ENCODE measurements at regions not wholly inside any gene's neighbourhood (a gene's known extent, or its start where the extent isn't known, plus 50 kb on each side); places are given as distances from the start of the nearest gene placed in this dataset.
A peak's percentile ranks its signal among the peaks of the same experiment; 100 is the strongest.
"Not testable (repeated sequence)": the region's sequence is repeated elsewhere in the genome, so short reads cannot be mapped to it uniquely, and the experiment has no call there.

DNA sequence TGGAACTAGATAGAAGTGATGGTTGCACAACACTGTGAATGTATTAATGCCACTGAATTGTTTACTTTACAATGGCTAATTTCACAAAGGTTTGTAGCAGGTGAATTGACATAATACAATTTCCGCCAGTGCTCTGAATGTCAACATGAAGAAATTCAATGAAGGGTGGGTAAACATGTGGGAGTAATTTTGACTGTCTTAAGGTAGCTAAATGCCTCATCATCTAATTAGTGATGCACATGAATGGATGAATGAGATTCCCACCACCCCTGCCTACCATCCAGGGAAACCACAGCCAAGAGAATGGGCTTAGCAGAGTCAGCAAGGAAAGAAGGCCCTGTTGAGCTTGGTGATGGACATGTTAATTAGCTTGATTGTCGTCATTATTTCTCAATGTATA, 275.3 kb downstream of the ALDH8A1 start:
- no peak for DNase-seq (ENCODE audit: low read depth)

DNA sequence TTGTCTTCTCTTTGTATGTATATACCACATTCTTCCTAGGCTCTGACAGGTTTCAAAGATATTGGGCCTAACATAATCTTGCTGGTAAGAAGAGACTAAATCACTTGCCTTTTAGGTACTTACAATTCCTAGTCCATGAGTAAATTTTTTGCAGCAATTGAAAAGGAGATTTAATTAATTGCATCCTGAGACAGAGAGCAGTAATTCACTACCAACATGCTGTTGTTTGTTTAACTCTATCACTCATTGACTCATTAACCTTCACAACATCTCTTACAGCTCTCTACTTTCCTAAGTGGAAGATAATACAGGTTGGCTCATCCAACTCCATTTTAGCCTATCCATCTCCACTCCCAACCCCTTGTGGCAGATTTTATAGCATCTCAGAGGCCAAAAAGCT, 280.4 kb downstream of the ALDH8A1 start:
- DNase-seq (ENCODE audit: low read depth), result no peak

DNA sequence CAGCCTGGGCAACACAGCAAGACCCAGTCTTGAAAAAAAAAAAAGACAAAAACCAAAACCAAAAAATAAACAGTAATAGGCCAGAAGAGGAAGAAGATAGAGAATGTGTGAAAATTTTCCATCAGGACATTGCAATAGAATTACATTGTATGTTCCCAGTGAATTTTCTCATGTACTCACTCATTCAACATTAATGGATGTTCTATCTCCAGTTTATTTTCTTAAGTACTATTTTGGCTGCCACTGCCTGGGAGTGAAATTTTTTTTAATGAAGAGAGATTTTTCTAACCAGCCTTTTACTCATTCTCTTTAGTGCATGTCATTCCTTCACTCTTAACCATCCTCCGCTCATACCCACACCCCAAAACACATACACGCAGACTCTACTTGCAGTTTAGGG, 282.8 kb downstream of the ALDH8A1 start:
- no peak for DNase-seq (ENCODE audit: low read depth)

DNA sequence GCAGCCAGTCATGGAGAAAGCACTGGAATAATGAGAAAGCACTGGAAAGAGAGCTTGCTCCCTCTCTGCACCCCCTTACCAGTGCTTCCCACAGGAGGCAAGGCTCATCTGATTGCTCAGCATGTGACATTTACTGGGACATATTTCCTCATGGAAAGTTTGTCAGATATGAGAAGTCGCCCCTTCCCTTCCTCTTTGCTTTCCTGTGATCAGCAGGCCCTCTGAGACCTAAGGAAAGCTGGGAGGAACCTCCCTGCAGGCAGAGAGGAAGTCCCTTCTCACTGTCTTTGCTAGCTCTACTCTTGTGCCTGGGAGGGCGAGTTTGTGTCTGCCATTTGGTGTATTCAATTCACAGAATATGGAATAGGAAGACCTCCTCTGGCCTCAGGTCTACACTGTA, 283.8 kb downstream of the ALDH8A1 start:
- DNase-seq (ENCODE audit: low read depth), result no peak

DNA sequence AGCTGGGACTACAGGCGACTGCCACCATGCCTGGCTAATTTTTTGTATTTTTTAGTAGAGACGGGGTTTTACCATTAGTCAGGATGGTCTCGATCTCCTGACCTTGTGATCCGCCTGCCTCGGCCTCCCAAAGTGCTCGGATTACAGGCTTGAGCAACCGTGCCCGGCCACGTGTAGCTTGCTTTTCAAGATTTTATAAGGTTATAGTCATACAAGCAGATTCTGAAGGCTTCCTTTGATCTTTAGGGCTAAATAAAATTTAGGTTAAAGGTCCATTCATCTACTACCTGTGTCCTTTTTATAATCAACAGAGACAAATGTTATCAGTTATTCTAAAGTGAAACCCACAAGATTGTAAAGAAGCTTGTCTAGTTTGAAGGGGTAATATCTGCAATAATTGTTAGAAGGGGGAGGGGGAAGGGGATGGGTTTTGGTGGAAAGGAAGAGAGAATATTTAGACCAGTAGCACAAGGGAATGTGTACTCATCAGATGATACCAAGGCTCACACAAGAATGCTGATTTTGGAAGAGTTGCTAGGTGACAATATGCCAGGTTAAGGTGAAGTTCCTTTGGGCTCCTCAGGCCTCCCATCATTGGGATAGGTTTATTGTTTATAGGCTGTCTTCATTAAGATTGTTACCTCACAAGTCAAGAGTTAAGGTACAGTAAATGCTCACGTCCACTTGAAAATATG, 284.7 kb downstream of the ALDH8A1 start:
- DNase-seq (ENCODE audit: low read depth), result no peak

DNA sequence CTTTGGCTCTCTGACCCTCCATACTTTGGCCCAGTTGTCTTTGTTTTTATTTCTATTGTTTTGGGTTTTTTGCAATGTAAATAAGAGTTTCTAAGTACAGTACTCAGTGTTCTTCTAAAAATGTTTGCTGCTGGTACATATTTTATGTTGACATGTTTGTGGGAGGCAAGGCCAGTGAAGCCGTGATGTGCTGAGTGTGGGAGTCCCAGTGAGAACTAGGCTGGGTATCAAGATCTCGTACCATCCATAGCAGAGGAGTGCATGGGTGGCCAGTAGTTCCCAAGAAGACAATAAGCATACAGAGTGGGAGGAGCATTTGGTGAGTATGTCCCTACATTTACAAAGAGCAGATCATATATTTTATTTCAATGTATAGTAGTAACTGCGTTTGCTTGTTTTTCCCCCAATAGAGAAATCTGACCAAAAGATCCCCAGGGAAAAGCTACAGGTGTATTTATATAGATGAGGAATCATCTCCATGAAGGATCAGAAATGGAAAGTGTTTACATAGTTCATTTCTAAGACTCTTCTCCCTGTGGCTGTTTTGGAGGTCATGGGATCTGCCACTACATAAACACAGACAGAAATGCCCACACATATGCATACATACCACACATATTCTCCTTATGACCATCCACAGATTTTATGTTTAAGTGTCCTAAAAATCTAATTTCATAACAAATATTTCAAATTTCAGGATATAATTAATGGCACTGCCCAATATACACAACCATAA, 285.9 kb downstream of the ALDH8A1 start:
- DNase-seq (ENCODE audit: low read depth), result no peak

DNA sequence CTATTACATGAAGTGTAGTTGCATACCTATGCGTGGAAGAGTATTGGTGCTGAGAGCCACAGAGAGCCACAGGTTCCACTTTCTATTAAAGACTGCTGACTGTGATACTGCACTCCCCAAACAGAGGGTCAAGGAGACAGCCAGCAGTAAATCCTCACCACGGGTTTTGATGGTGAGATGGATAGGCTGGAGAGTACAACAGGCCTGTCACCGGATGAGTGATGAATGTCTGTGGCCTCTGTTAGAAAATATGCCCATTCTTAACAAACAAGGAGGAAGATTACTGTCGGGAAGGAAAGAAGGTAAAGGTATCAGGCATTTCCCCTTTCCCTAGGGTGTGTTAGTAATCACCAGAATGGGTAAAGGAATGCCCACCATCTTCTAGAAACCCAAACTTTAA, 286.5 kb downstream of the ALDH8A1 start:
- DNase-seq (ENCODE audit: low read depth), result no peak

DNA sequence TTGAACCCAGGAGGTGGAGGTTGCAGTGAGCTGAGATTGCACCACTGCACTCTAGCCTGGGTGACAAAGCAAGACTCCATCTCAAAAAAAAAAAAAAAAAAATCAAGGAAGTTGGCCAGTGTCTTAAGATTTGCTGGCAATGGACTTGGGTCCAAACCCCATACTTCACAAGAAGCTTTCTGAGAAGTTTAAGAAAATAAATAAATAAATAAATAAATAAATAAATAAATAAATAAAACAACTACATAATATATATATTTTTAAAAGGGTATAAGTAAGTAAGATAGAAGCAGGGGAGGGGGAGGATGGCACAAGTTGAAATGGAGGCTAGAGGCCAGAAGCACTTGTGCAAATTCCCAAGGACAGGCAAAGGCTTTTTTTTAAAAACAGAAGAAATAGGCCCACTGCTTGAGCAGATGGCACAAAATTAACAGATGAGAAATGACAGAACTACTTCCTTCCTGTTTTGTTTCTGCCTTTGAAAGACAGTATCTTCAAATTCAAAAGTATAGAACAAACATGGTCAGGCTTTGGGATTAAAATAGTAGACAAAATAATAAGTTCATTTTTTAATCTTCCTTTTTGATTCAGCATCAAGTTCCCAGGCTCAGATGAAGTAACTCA, 287.7 kb downstream of the ALDH8A1 start:
- no peak for DNase-seq (ENCODE audit: low read depth)

DNA sequence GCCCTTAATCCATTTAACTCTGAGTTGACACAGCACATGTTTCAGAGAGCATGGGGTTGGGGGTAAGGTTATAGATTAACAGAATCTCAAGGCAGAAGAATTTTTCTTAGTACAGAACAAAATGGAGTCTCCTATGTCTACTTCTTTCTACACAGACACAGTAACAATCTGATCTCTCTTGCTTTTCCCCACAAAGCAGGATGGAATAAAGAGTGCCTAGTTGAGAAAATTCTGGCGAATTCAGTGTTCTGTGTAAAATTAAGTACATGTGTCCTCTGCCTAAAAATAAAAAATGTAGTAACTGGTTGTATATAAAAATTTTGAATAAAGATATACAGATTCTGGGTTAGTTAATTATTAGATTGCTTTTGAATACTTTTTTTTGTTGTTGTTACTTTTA, 290.0 kb downstream of the ALDH8A1 start:
- DNase-seq (ENCODE audit: low read depth), result not testable (repeated sequence)

DNA sequence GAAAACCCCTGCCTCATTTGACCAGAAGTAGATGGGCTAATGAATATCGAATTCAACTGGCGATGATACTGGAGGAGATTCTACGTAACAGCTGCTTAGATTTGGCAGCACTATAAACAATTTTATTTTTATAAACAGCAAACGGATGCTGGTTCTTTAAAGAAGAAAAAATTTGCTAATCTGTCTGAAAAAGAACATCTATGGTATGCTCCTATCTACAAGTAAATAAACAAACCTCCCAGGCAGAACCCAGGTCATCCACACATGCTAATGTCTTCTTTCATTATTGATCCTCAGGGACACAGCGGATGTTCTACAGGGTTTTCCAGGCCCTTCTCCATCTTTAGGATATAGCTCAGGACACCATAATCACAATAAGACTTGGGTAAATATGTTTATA, 291.3 kb downstream of the ALDH8A1 start:
- DNase-seq (ENCODE audit: low read depth), result no peak

DNA sequence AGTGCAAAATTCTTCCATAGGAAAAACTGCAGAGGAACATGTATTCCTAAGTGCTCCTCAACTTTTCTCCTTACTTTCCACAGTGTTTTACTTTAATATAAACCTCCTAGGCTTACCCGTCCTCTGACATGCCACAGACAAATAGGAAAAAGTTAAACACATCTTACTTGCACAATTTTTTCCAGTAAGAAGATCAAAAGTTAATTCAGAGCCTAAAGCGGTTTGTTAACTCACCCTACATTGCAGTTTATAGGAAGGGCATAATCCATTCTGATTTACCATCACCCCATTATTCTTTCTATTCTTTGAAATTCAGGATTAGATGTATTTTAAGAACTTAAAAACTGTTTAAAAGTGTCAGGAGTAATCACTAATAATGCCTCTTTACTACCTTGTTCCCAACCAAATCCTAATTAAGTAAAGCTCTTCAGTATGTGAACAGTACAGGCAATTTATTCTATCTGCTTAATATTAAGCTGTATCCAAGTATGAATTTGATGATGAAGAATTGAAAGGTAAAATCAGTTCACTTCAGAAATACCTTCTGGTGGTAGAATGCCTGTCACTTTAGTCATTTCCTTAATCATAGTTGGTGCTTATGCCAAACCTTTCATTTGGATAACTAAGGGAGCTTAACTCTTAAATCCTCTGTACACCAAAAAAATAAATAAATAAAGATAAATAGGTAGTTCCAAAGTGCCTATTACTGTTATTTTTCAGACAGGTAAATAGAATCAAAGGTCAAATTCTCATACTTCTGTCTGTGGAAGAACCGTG, 292.0 kb downstream of the ALDH8A1 start:
- no peak for DNase-seq (ENCODE audit: low read depth)

DNA sequence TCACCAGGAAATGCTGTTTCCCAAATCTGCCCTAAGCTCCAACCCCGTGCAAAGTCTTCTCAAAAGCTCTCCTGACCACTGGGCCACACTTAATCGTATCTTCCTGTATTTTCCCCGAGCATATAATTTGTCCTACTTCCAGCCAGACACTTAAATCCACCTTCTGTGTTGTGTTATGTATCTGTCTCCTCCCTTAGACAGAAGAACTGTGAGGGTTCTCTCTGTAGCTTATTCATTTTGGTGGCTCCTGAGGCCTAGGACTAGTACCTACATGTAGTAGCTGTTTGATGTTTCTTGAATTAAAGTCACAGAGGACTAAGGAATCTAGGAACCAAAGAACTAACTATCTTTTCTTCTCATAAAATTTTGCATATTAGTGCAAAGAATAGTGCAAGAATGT, 292.6 kb downstream of the ALDH8A1 start:
- DNase-seq (ENCODE audit: low read depth), result no peak

DNA sequence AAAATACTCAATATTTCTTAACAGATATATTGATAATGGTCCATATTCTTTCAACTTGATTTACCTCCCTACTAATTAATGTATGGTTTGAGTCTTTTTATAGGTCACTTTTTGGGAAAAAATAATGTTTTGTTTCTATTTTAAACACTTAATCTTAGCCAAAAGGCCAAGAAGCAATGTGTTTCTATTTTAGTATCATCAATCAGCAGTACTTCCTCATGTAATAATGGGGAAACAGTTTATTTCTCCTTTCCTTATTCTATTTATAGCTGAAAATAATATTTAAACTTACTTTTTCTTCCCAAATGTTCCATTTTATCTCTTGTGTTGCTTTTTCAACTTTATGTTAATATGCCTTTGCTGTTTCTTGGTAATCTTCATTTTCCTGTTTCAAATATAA, 295.1 kb downstream of the ALDH8A1 start:
- no peak for DNase-seq (ENCODE audit: low read depth)

DNA sequence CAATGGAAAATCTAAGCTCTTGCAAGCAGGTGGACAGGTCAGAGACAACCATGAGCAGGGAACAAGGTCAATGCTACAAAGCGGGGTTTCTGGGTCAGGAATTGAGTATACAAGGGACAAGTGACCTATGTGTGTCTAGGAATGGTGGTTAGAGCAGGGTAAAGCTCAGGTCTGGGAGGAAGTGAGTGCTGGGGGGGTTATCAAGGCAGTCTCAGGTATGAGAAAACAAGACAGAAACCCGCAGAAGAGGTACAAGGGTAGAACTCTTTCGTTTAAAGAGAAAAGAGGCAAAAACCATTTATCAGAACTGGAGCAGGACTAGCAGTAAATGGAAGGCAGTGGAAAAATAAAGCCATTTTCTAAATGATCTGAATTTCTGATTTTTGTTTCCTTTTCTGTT, 298.4 kb downstream of the ALDH8A1 start:
- no peak for DNase-seq (ENCODE audit: low read depth)

DNA sequence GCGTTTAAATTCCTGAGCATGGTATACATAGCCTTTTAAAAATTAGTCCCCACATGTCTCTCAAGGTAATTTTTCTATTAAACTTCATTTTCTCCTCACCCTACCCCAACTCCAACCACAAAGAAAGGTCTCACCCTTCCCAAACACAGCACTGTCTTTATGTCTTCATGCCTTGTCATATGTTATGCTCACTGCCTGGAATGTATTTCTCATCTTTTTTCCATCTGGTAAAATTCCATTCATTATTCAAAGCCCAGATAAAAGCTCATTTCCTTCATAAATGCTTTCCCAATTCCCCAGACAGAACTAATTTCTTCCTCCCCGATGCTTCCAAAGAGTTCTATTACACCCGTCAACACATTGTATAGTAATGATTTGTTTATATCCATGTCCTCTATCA, 302.0 kb downstream of the ALDH8A1 start:
- DNase-seq (ENCODE audit: low read depth), result no peak

DNA sequence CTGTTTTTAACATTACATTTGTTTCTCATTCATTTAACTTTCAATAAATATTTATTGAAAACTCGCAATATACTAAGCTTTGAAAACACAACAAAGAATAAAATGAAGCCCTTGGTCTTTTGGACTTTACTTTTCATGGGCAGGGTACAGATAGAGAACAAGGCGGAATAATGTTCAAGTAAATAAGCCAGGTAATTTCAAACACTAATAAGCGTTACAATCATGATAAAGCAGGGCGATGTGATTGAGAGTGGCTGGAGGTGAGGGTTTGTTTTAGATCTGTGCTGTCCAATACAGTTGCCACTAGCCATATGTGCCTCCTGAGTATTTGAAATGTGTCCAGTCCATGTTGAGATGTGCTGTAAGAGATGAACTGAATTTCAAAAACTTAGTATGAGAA, 307.1 kb downstream of the ALDH8A1 start:
- no peak for DNase-seq (ENCODE audit: low read depth)

DNA sequence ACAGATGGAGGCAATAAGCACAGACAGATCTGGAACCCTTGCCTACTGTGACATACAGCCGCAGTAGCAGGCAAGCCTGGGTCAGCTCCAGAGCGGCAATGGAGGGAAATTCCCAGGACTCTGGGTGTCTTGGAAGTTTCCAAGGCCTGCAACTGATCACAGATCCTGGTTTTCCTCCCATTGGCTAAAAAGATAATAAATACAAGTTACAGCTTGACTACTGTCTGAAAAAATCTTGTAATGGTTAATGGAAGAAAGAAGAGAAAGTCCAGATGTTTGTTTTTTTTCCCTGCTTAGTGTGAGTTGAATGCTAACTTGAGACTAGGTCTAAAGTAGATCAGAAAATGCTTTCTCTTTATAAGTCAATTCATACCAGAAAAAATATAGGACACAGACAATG, 307.6 kb downstream of the ALDH8A1 start:
- no peak for DNase-seq (ENCODE audit: low read depth)

DNA sequence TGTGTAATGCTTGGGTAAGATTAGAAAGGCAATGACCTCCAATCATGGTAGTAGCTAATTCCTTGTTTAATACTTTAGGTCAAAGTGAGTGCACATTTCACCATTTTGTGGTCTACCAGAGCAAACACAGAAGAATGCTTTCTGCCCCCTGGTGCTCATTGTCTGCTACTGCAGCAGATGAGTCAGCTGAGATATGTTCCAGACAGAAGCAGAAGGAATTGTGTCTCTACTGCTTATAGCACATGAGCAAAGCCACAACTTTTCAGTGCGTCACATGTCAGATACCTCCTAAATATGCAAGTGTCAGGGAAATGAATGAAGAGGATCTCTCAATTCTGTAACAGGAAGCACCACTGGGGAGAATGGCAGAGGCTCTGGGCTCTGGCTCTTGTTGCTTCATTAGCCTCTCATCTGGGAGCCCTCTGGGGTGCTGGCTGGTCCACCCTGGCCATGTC, 308.9 kb downstream of the ALDH8A1 start:
- DNase-seq (ENCODE audit: low read depth), result peak; percentile 91

DNA sequence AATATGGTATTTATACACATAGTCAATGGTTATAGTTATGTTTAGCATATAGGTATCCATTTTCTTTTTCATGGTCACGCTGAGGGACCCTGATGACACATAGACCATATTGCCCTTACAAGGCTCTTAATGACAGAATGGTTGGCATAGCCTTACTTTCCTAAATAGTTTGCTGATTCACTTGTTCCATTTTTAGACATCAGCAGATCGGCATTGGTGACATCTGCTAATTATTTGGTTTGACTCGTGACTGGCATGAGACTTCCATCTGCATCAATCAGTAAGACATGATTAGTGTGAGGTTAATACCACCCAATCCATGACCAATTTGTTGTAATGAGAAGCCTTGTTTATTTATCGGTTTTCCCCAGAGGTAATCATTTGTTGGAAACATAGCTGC, 309.7 kb downstream of the ALDH8A1 start:
- no peak for DNase-seq (ENCODE audit: low read depth)

DNA sequence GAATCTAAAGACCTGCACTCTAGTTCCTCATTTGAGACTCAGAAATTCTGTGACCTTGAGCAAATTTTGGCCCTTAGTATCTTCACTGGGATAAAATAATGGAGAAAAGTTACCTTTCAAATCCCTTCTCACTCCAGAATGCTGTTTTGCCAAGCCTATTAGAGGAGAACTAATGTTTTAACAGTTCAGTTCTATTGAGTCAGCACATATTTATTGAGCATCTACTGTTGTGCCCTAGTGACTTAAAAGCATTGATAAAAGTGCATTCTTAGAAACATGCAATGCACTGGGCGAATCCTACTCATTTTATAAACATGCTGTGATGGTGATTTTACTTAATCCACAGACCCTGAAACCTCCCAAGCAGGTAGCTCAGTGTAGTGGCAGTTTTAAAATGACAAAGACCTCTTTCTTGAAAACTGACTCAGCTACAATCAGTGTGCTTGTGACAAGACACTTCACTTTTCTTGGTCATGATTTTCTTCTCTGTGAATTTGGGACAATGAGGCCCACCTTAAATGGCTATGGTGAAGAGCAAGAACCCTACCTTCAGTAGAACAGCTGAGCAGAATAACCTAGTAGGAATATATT, 312.0 kb downstream of the ALDH8A1 start:
- DNase-seq (ENCODE audit: low read depth), result no peak

DNA sequence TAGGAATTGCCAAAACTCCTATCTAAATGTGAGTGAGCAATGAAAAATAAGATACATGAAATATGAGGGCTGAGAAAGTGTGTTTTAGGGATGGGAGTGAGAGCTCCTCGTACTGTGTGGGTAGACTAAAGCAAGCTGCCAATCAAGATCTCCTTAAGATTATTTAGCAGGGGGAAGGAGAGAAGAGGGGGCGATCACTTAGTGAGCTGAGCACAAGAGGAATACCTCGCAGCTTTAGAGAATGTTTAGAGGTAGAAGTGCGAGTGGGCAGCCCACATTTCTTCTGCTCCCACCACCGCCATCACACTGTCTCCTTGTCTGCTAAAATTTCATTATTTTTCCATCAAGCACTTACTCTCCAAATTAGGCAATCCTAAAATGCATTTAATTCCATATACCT, 312.6 kb downstream of the ALDH8A1 start:
- DNase-seq (ENCODE audit: low read depth), result no peak

DNA sequence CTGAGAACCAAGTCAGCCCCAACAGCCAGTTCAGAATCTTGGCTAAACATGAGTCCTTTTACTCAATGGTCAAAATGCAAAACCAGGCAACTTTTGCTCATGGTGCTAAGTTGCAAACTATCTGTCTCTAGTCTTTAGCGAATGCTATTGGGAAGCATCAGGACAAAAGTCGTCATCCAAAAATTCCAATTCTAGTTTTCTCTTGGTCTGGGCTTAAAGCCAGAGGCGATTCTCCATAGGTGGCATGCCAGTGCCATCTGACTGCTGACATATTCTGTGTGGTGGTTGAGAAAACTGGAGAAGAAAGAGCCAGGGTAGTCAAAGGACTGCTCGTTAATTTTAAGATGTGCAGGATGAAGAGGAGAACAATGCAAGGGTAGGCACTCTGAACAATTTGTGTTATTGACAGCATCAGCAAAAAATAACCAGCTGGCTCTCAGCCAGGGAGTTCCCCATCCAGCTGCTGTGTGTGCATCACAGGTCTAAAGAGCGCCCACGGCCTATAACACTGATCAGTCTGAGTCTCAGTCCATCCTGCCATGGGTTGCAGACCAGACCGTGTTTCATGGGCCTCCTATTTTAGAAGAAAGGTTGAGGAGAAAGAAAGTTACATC, 313.6 kb downstream of the ALDH8A1 start:
- no peak for DNase-seq (ENCODE audit: low read depth)
